ENCODE measurements at regions not wholly inside any gene's neighbourhood (a gene's known extent, or its start where the extent isn't known, plus 50 kb on each side); places are given as distances from the start of the nearest gene placed in this dataset.

GRCh38 chr2:183214680-183215079 lies 90.4 kb downstream of the NUP35 start:
- Histone ChIP-seq H3K36me3 (ENCODE audit: insufficient read depth, low read depth, low read length) (no peaks in the 10 kb centered on the region), H3K27ac (ENCODE audit: low read length) (no peak overlapping the region), H3K4me3 (ENCODE audit: low read length) (no peak overlapping the region), H3K9ac (ENCODE audit: low read depth, low read length) (no peak overlapping the region), H3K9me3 (ENCODE audit: insufficient read depth, low read depth, low read length) (0 out of 2 replicates have a peak, but pooled peaks cover under 1% of the 10 kb centered on the region), H3K4me1 (ENCODE audit: insufficient read depth, low read length) (no peaks in the 10 kb centered on the region), H3K27me3 (ENCODE audit: insufficient read depth, low read length) (no peaks in the 10 kb centered on the region)

DNA sequence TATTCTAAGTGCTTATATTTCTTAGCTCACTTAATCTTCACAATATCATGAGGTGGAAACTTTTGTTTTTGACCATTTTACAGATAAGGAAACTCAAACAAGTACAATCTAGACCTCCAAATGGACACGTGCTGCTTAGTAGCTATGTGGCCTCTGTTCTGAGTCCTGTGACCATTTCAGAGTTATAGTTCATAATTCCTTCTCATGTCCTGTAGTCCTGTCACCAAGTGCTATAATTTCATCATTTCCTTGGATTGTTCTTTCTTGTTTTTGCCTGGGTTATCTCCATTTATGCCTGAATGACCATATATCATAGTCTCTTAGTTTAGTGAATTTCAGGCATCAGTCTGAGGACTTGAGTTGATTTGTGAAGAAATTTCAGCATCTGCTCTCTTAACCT lies 91.7 kb downstream of the NUP35 start:
- H3K4me1 ChIP-seq (ENCODE audit: insufficient read depth, low read length), result no peaks in the 10 kb centered on the region
- no peaks in the 10 kb centered on the region for H3K9me3 ChIP-seq (ENCODE audit: insufficient read depth, low read depth, low read length)
- H3K27me3 ChIP-seq (ENCODE audit: insufficient read depth, low read length), result no peaks in the 10 kb centered on the region
- H3K36me3 ChIP-seq (ENCODE audit: insufficient read depth, low read depth, low read length), result no peaks in the 10 kb centered on the region
- no peak overlapping the region for H3K27ac ChIP-seq (ENCODE audit: low read length)
- H3K9ac ChIP-seq (ENCODE audit: low read depth, low read length), result no peak overlapping the region
- H3K4me3 ChIP-seq (ENCODE audit: low read length), result no peak overlapping the region

DNA sequence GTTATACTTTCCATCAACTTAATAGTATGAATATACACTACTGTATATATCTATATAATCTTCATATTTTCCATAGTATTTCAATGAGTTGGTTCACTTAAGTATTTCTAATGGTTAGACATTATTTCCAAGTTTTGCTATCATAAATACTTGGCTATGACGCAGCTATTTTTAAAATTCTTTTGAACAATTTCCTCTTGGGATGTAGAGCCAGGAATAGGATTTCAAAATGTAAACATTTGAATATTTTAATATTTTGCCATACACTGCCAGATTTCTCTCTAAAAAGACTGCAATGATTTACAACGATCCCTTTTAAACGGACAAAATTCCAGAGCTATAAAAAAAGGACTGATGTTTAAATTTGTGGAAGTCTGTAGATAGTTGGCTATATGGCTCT lies 95.6 kb downstream of the NUP35 start:
- H3K4me3 ChIP-seq (ENCODE audit: low read length), result no peak overlapping the region
- H3K36me3 ChIP-seq (ENCODE audit: insufficient read depth, low read depth, low read length), result no peaks in the 10 kb centered on the region
- H3K4me1 ChIP-seq (ENCODE audit: insufficient read depth, low read length), result no peaks in the 10 kb centered on the region
- H3K9ac ChIP-seq (ENCODE audit: low read depth, low read length), result no peak overlapping the region
- no peaks in the 10 kb centered on the region for H3K9me3 ChIP-seq (ENCODE audit: insufficient read depth, low read depth, low read length)
- H3K27ac ChIP-seq (ENCODE audit: low read length), result no peak overlapping the region
- H3K27me3 ChIP-seq (ENCODE audit: insufficient read depth, low read length), result no peaks in the 10 kb centered on the region

DNA sequence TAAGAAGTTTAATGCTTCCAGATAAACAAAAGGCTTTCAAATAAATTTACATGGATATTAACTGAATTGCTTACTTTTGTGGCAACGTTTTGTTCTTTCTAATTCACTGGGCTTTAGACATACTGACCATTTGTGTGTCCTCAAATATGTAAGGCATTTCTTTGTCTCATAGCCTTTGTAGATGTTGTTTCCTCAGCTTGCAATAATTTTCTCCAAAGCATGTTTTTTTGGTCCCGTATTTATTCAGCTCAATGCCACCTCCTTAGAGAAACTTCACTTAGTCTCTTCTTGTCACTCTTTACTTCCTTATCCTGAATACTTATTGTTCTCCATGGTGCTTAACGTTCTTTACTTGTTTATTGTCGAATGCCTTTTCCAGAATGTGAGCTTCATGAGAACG lies 98.5 kb downstream of the NUP35 start:
- H3K36me3 ChIP-seq (ENCODE audit: insufficient read depth, low read depth, low read length), result no peaks in the 10 kb centered on the region
- no peaks in the 10 kb centered on the region for H3K9me3 ChIP-seq (ENCODE audit: insufficient read depth, low read depth, low read length)
- H3K27ac ChIP-seq (ENCODE audit: low read length), result no peak overlapping the region
- H3K4me3 ChIP-seq (ENCODE audit: low read length), result no peak overlapping the region
- no peaks in the 10 kb centered on the region for H3K4me1 ChIP-seq (ENCODE audit: insufficient read depth, low read length)
- H3K9ac ChIP-seq (ENCODE audit: low read depth, low read length), result no peak overlapping the region
- H3K27me3 ChIP-seq (ENCODE audit: insufficient read depth, low read length), result no peaks in the 10 kb centered on the region

DNA sequence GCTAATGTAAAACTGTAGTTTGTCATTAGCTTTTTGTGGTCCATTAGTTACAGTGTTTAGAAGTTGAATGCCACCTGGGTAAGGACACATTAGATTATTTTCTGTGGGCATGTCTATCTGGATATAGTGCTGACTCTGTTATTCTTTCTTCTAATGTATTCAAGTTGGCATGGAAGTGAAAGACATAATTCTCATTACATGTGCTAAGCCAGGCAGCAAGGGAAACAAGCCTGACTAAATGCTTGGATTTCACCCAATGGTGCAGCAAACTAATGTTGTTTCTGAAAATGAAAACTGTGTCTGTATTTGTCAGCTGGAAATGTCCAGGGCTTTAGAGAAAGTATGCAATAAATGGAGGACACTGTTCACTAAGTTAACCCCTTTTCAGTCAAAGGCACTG lies 100.7 kb downstream of the NUP35 start:
- no peak overlapping the region for H3K4me3 ChIP-seq (ENCODE audit: low read length)
- no peaks in the 10 kb centered on the region for H3K9me3 ChIP-seq (ENCODE audit: insufficient read depth, low read depth, low read length)
- H3K27me3 ChIP-seq (ENCODE audit: insufficient read depth, low read length), result no peaks in the 10 kb centered on the region
- no peak overlapping the region for H3K9ac ChIP-seq (ENCODE audit: low read depth, low read length)
- no peaks in the 10 kb centered on the region for H3K4me1 ChIP-seq (ENCODE audit: insufficient read depth, low read length)
- H3K36me3 ChIP-seq (ENCODE audit: insufficient read depth, low read depth, low read length), result no peaks in the 10 kb centered on the region
- no peak overlapping the region for H3K27ac ChIP-seq (ENCODE audit: low read length)

DNA sequence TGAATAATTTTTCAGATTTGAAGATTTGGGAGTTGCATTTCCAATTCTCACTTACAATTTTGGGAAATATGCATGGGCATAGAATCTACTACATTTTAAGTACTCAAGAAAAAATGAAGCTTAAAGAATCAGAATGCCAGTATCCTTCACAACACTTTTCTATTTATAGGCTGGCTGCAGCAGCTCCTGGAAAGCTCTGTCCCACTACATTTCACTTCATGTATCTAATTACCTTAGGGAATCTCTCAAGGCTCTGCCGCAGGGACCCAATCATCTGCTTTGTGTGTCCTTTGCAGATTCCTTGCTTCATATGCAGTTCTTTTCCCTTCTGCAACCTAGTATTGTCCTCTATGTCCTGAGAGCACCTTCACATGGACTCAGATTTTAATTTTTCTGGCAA lies 102.9 kb downstream of the NUP35 start:
- no peaks in the 10 kb centered on the region for H3K36me3 ChIP-seq (ENCODE audit: insufficient read depth, low read depth, low read length)
- no peaks in the 10 kb centered on the region for H3K9me3 ChIP-seq (ENCODE audit: insufficient read depth, low read depth, low read length)
- no peak overlapping the region for H3K27ac ChIP-seq (ENCODE audit: low read length)
- H3K4me1 ChIP-seq (ENCODE audit: insufficient read depth, low read length), result no peaks in the 10 kb centered on the region
- H3K4me3 ChIP-seq (ENCODE audit: low read length), result no peak overlapping the region
- H3K9ac ChIP-seq (ENCODE audit: low read depth, low read length), result no peak overlapping the region
- H3K27me3 ChIP-seq (ENCODE audit: insufficient read depth, low read length), result no peaks in the 10 kb centered on the region

DNA sequence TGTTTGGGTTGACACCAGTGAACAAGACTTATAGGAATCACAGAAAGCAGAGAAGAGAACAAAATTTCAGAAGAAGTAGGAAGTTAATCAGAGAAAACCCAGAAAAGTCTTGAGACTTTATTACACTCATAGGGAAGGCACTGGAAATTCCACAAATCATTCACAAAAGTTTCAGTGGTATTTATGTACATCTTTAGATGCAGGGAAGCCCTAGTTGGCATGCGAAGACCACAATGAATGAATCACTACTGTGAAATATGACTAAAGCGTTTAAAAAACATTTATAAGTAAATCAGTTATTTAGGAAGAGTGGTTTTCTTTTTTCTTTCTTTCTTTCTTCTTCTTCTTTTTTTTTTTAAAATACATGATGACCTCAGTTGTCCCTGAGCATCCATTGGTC lies 105.1 kb downstream of the NUP35 start:
- no peak overlapping the region for H3K9ac ChIP-seq (ENCODE audit: low read depth, low read length)
- H3K4me3 ChIP-seq (ENCODE audit: low read length), result no peak overlapping the region
- no peaks in the 10 kb centered on the region for H3K36me3 ChIP-seq (ENCODE audit: insufficient read depth, low read depth, low read length)
- H3K9me3 ChIP-seq (ENCODE audit: insufficient read depth, low read depth, low read length), result no peaks in the 10 kb centered on the region
- H3K4me1 ChIP-seq (ENCODE audit: insufficient read depth, low read length), result no peaks in the 10 kb centered on the region
- H3K27ac ChIP-seq (ENCODE audit: low read length), result no peak overlapping the region
- no peaks in the 10 kb centered on the region for H3K27me3 ChIP-seq (ENCODE audit: insufficient read depth, low read length)

DNA sequence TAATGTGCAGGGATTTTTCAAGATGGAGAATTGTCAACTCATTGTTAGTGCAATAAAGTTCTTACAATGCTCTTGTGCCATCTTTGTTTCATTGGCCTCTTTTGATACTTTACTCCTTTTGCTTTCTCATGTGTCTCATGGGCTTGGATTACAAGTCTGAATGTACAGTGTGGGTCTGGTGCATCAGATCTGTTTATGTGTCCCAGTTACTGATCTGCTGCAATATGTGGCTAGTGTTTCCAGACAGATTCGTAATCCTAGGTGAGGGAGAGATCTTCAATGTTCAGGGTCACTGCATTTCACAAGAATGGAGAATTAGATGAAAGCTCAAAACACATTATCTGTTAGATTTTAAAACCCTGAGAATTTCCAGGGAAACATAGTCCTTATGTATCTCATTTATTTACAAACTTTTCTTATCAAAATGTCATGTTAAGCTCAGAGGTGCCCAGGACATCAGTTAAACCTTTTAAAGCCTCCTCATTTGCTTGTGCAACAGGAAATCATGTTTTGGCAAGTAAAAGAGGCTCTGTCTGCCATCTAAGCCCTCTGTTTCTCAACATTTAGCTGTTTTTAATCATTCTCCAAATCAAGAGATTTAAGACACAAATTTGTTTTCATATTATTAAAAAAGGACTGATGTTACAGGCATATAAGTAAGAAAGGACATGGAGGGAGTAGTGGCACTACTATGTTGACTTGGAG lies 108.1 kb downstream of the NUP35 start:
- H3K4me1 ChIP-seq (ENCODE audit: insufficient read depth, low read length), result no peaks in the 10 kb centered on the region
- H3K9me3 ChIP-seq (ENCODE audit: insufficient read depth, low read depth, low read length), result no peaks in the 10 kb centered on the region
- H3K36me3 ChIP-seq (ENCODE audit: insufficient read depth, low read depth, low read length), result no peaks in the 10 kb centered on the region

DNA sequence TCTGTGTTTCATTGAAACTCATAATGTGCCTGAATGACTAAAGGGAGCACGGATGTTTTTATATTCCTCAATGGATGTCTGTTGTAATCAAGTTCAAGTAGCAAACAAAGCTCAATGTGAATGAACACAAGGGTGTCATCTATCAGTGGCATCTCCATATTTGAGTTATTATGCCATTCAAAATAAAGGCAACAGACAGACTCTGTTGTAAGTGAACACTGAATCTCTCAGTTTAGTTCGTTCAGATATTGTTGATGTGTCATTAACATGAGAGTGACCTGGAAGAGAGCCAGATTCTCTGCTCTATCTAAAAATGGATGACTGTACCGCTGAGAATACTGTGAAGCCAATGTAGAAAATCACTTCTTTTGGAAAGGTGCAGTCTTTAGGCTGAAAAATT lies 118.7 kb downstream of the NUP35 start:
- Histone ChIP-seq H3K36me3 (ENCODE audit: insufficient read depth, low read depth, low read length) (no peaks in the 10 kb centered on the region), H3K27me3 (ENCODE audit: insufficient read depth, low read length) (no peaks in the 10 kb centered on the region), H3K9ac (ENCODE audit: low read depth, low read length) (no peak overlapping the region)

More for the DNA sequence above, 108.1 kb downstream of the NUP35 start:
- Histone ChIP-seq H3K4me3 (ENCODE audit: low read length) (no peak overlapping the region), H3K27me3 (ENCODE audit: insufficient read depth, low read length) (no peaks in the 10 kb centered on the region), H3K9ac (ENCODE audit: low read depth, low read length) (no peak overlapping the region), H3K27ac (ENCODE audit: low read length) (no peak overlapping the region)

DNA sequence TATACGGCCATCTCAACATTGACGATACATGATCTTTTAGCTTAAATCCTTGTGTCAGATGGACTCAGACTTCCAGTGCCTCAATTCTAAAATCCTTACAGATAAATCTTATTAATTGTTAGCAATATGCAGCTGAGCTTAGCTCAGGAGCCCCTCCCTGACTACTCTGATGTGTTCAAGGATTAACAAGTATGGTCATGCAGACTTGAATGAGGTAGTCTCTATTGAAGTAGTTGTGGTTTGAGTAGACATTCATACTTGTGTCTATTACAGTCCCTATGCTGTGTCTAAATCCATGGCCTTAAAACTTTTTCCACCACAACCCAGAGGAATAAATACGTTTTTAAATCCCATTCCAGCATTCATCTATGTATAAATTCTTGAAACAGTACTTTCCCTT lies 119.5 kb downstream of the NUP35 start:
- Histone ChIP-seq H3K4me1 (ENCODE audit: insufficient read depth, low read length) (peaks cover 3% of the 10 kb centered on the region; the same call in 1 of the 2 replicates), H3K27ac (ENCODE audit: low read length) (no peak overlapping the region), H3K9me3 (ENCODE audit: insufficient read depth, low read depth, low read length) (no peaks in the 10 kb centered on the region), H3K27me3 (ENCODE audit: insufficient read depth, low read length) (no peaks in the 10 kb centered on the region), H3K9ac (ENCODE audit: low read depth, low read length) (no peak overlapping the region), H3K4me3 (ENCODE audit: low read length) (no peak overlapping the region), H3K36me3 (ENCODE audit: insufficient read depth, low read depth, low read length) (no peaks in the 10 kb centered on the region)

More for the DNA sequence above, 118.7 kb downstream of the NUP35 start:
- Histone ChIP-seq H3K4me3 (ENCODE audit: low read length) (no peak overlapping the region), H3K4me1 (ENCODE audit: insufficient read depth, low read length) (peaks cover 3% of the 10 kb centered on the region; the same call in 1 of the 2 replicates), H3K9me3 (ENCODE audit: insufficient read depth, low read depth, low read length) (no peaks in the 10 kb centered on the region), H3K27ac (ENCODE audit: low read length) (no peak overlapping the region)

DNA sequence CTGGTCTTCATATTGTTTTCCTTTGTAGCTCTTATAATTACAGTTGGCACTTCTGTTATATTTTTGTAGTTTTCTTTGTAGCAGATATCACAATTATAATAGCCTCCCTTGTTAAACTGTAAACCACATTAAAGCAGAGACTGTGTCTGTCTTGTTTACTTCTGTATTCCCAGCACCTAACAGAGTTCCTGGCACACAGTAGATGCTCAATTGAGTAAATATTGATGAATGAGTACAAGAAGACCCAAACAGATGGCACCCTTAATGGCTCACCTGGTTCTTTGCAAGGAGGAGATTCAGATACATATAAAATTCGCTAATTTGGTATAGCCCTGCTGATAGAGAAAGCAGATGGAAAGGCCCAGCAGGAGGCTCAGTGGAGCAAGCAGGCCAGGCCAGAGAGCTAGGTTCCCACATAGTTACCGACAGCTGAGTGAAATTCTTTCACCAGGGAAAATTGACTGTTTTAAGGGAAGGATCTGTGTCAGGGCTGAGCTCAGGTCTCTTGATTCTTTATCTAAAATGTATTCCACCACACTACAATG lies 120.1 kb downstream of the NUP35 start:
- no peaks in the 10 kb centered on the region for H3K27me3 ChIP-seq (ENCODE audit: insufficient read depth, low read length)
- peaks cover 3% of the 10 kb centered on the region; the same call in 1 of the 2 replicates for H3K4me1 ChIP-seq (ENCODE audit: insufficient read depth, low read length)
- no peaks in the 10 kb centered on the region for H3K9me3 ChIP-seq (ENCODE audit: insufficient read depth, low read depth, low read length)
- H3K9ac ChIP-seq (ENCODE audit: low read depth, low read length), result no peak overlapping the region
- no peak overlapping the region for H3K4me3 ChIP-seq (ENCODE audit: low read length)
- H3K36me3 ChIP-seq (ENCODE audit: insufficient read depth, low read depth, low read length), result no peaks in the 10 kb centered on the region
- no peak overlapping the region for H3K27ac ChIP-seq (ENCODE audit: low read length)

DNA sequence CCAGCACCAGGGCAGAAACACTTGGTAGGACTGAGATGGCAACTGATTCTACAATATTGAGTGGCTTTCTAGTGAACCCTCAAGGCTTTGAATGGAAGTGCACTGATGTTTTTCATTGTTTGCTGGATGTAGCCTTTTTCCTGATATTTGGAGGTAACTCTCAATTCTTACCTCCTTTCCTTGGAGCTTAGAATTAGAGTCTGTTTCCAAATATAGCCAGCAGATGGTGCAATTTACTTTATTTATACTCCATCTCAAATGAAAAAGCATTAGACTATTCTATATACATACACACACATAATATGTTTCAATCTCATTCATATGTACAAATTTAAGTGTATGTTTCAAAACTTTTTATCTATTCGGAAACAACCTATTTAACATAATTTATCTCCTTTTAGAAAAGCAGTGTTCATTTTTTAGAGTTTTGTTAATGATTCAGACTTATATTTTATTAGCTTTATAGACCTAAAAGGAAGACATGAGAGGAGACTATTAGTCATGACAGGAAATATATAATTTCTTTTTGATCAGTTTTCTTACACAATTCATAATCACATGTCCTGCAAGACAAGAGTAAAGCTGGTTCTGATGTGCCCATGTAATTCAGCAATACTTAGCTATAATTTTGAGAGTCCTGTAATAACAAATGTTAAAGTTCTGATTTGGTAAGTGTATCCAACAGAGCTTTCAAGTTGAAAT lies 124.8 kb downstream of the NUP35 start:
- no peaks in the 10 kb centered on the region for H3K9me3 ChIP-seq (ENCODE audit: insufficient read depth, low read depth, low read length)
- no peak overlapping the region for H3K9ac ChIP-seq (ENCODE audit: low read depth, low read length)
- no peak overlapping the region for H3K4me3 ChIP-seq (ENCODE audit: low read length)
- no peaks in the 10 kb centered on the region for H3K36me3 ChIP-seq (ENCODE audit: insufficient read depth, low read depth, low read length)
- H3K4me1 ChIP-seq (ENCODE audit: insufficient read depth, low read length), result peaks cover 3% of the 10 kb centered on the region; the same call in 1 of the 2 replicates
- no peak overlapping the region for H3K27ac ChIP-seq (ENCODE audit: low read length)
- no peaks in the 10 kb centered on the region for H3K27me3 ChIP-seq (ENCODE audit: insufficient read depth, low read length)
